WERI-Rb-1 (cell line): ENCODE measurements at regions not wholly inside any gene's neighbourhood (a gene's known extent, or its start where the extent isn't known, plus 50 kb on each side); places are given as distances from the start of the nearest gene placed in this dataset.
A peak's percentile ranks its signal among the peaks of the same experiment; 100 is the strongest.

Experiments used
- DNase-seq: peaks from one replicate; pipeline ENCODE4 v3.0.0-alpha.2; 2020
- H3K27ac ChIP-seq: fragments of 250-450 bp; sonication (Bioruptor Pico); 2 replicates; pipeline ENCODE4 v1.5.1; 2020; ENCODE audit warnings: mild to moderate bottlenecking, moderate library complexity
- H3K27me3 ChIP-seq: fragments of 250-450 bp; sonication (Bioruptor Pico); 2 replicates; pipeline ENCODE4 v1.5.1; 2021; ENCODE audit warnings: mild to moderate bottlenecking, low read depth, moderate library complexity; ENCODE audit not compliant: insufficient read depth, severe bottlenecking
- H3K36me3 ChIP-seq: fragments of 250-450 bp; sonication (Bioruptor Pico); 2 replicates; pipeline ENCODE4 v1.5.1; 2020; ENCODE audit warnings: mild to moderate bottlenecking, moderate library complexity
- H3K4me3 ChIP-seq: 2 replicates; pipeline ENCODE4 v1.5.1; 2011; ENCODE audit warnings: low read depth, mild to moderate bottlenecking, control low read depth, low read length
- H3K9me3 ChIP-seq: fragments of 250-450 bp; sonication (Bioruptor Pico); 2 replicates; pipeline ENCODE4 v1.5.1; 2021; ENCODE audit warnings: mild to moderate bottlenecking, moderate library complexity; ENCODE audit not compliant: severe bottlenecking
- TF ChIP-seq, protein P1 (sequence below): IDR thresholded peaks from 2 replicates; pipeline ENCODE4 v1.5.1; 2011; ENCODE audit warnings: low read depth, mild to moderate bottlenecking, control low read depth, inconsistent platforms, low read length

DNA sequence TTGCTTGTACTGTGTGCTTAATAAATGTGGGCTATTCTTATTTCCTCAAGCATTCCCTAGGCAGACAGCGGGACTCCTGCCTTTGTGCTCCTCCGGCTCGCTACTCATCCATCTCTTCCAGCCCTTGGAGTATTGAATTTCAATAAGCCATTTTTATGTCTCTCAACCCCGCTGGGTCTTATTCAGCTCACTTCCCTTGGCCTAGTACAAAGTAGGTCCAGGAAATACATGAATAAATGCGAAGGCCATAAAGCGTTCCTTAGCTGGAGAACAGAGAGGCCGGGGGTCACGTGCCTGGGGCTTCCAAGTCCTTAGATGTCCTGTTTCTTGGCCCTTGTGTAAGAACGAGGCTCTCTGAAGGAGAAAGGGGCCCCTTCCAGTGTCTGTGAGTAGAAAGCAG lies 236.7 kb upstream of the ASIC2 start:
- Histone ChIP-seq H3K9me3 (no peaks in the 10 kb centered on the region), H3K27me3 (peaks cover 52% of the 10 kb centered on the region), H3K27ac (no peak overlapping the region), H3K36me3 (no peaks in the 10 kb centered on the region), H3K4me3 (no peak overlapping the region)
- TF ChIP-seq, protein P1, sequence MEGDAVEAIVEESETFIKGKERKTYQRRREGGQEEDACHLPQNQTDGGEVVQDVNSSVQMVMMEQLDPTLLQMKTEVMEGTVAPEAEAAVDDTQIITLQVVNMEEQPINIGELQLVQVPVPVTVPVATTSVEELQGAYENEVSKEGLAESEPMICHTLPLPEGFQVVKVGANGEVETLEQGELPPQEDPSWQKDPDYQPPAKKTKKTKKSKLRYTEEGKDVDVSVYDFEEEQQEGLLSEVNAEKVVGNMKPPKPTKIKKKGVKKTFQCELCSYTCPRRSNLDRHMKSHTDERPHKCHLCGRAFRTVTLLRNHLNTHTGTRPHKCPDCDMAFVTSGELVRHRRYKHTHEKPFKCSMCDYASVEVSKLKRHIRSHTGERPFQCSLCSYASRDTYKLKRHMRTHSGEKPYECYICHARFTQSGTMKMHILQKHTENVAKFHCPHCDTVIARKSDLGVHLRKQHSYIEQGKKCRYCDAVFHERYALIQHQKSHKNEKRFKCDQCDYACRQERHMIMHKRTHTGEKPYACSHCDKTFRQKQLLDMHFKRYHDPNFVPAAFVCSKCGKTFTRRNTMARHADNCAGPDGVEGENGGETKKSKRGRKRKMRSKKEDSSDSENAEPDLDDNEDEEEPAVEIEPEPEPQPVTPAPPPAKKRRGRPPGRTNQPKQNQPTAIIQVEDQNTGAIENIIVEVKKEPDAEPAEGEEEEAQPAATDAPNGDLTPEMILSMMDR, result no peak
- DNase-seq, result no peak

- Histone ChIP-seq H3K36me3 (no peaks in the 10 kb centered on the region), H3K4me3 (no peak overlapping the region), H3K27ac (no peak overlapping the region), H3K9me3 (no peaks in the 10 kb centered on the region), H3K27me3 (peaks cover 52% of the 10 kb centered on the region)
- peak; percentile 20 for DNase-seq
- TF ChIP-seq, protein P1, result no peak
Measured at GRCh38 chr17:33531311-33531710, 238.2 kb upstream of the ASIC2 start.

- TF ChIP-seq, protein P1, result no peak
- no peak for DNase-seq
Measured at GRCh38 chr17:33534087-33534486, 241.0 kb upstream of the ASIC2 start.

GRCh38 chr17:33545124-33545523 lies 252.0 kb upstream of the ASIC2 start:
- Histone ChIP-seq H3K36me3 (no peaks in the 10 kb centered on the region), H3K9me3 (peaks cover under 1% of the 10 kb centered on the region), H3K4me3 (no peak overlapping the region), H3K27me3 (peaks cover 77% of the 10 kb centered on the region), H3K27ac (no peak overlapping the region)
- no peak for DNase-seq
- TF ChIP-seq, protein P1, result no peak

More at GRCh38 chr17:33534087-33534486, 241.0 kb upstream of the ASIC2 start:
- Histone ChIP-seq H3K27me3 (peaks cover 49% of the 10 kb centered on the region), H3K4me3 (no peak overlapping the region), H3K27ac (no peak overlapping the region), H3K9me3 (no peaks in the 10 kb centered on the region), H3K36me3 (no peaks in the 10 kb centered on the region)

DNA sequence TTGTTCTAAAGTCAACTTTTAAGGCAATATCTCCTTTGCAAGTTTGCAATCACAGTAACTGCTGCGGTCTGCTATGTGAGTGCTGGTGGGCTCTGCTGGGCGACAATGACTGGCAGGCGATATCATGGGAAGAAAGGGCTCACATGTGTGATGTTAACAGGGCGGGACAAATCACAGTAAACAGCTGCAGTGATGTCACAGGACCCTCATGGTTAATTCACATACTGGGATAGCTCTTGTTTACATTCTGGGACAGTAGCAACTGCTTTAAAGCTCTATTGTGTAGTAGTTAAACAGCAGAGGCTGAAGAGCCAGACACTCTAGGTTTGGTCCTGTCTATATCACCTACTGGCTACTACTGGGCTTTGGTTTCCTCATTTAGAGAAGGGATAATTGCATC lies 257.2 kb upstream of the ASIC2 start:
- Histone ChIP-seq H3K9me3 (no peaks in the 10 kb centered on the region), H3K4me3 (no peak overlapping the region), H3K27ac (no peak overlapping the region), H3K36me3 (no peaks in the 10 kb centered on the region), H3K27me3 (peaks cover 84% of the 10 kb centered on the region)
- no peak for DNase-seq
- TF ChIP-seq, protein P1, result no peak

DNA sequence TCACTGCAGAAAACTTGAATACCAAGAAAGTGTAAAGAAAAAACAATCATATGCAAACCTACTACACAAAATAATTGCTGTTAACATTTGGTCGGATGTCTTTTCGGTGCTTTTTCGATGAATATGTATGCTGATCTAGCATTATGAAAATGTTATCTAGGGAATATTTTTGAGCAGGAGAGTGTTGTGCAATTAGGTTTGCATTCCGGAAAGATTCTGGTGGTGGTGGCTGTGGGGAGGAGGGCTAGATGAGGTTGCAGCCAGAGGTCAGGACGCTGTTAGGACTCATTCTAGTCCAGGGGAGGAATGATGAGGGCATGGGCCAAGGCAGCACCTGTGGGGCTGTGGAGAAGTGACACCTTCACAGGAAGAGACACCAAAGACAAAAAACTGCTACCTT lies 258.0 kb upstream of the ASIC2 start:
- Histone ChIP-seq H3K27me3 (peaks cover 86% of the 10 kb centered on the region), H3K4me3 (no peak overlapping the region), H3K9me3 (no peaks in the 10 kb centered on the region), H3K27ac (no peak overlapping the region), H3K36me3 (no peaks in the 10 kb centered on the region)
- DNase-seq, result no peak
- TF ChIP-seq, protein P1, result no peak
